GM18907 (cell line): ENCODE measurements at regions not wholly inside any gene's neighbourhood (a gene's known extent, or its start where the extent isn't known, plus 50 kb on each side); places are given as distances from the start of the nearest gene placed in this dataset.

Experiments used
- ATAC-seq: cut with Tn5 transposase; IDR thresholded peaks from one replicate; pipeline ENCODE4 v1.9.1; 2021; ENCODE audit warnings: mild to moderate bottlenecking, moderate library complexity; ENCODE audit not compliant: unreplicated experiment

DNA sequence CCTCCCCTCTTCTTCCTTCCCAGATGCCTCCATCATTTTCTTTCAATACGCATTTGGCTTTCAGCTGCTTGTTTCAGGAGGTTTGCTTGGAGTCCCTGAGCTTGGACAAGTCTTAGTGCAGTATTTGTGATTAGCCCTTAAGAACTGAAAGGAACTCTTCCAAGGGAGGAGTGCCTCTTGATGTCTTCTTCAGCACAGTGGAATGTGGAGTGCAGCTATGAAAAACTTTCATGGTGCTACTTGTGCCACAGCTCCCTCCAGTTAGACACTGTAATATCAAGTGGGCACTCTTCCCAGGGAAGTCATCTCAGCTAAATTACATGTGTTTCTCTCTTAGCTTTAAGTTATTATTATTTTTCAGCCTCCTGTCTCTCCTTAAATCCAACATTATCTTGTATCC, 173.1 kb downstream of the NECTIN3 start:
- no peak for ATAC-seq

DNA sequence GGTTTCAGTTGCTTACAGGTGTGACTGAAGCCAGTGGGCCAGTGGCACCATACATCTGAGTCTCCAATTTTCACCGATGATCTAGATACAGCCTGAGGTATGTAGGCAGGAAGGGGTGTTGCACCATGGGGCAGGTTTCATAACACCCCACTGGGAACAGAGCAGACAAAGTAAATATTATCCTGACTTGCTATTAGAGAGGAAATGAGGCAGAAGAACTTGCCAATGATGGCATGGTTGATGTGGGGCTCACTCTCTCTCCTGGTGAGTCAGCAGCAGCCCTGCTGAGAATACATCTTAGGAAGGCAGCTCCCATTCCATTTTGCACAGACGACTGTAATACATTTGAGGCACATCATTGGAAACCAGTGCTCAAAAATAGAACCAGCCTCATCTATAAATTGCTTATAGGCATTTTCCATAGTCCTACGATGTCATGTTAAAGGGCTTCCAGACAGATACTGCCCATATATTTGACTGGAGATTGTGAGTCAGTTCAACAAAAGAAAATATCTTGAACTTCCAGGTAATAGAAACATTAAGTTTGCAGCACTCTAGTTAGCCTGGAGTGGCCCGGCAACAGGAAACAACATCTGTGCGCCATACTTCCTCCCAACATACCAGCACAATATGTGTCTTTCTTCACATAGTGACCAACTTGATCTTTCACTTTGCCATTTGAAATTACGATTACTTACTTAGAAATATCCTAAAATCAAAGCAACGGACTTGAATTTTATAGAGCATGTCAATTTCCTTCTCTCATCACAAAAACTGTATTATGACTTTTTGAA, 175.5 kb downstream of the NECTIN3 start:
- ATAC-seq = no peak

DNA sequence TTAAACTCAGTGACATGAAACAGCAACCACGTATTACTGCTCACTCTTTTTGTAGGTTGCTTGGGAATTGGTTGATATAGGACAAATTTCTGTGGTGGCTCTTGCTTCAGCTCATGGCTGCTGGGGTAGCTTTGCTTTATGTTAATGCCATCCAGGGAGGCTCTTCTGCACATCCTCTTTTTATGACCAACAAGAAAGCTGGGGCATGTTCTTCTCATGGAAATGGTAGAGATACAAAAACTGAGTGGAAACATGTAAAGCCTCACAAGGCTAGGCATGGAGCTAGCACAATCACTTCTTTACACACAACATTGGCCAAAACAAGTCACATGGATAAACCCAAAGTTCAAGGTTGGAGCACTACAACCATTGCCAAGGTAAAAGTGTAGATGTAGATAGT, 176.8 kb downstream of the NECTIN3 start:
- ATAC-seq = no peak

DNA sequence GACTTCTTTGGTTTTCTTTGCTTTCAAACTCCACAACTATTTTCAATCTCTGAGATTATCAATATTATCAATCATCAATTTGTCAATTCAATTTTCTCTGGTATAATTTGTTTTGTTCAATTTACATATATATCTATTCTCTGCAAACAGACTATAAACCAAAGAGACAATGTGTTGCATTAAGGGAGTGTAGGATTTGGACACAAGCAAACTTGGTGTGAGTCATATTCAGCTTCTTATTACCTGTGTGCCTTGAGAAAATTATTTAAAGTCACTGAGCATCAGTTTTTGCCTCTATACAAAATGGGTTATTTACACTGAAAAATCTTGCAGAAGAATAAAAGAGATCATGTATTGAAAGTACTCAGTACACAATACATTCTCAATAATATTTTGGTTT, 177.8 kb downstream of the NECTIN3 start:
- no peak for ATAC-seq

DNA sequence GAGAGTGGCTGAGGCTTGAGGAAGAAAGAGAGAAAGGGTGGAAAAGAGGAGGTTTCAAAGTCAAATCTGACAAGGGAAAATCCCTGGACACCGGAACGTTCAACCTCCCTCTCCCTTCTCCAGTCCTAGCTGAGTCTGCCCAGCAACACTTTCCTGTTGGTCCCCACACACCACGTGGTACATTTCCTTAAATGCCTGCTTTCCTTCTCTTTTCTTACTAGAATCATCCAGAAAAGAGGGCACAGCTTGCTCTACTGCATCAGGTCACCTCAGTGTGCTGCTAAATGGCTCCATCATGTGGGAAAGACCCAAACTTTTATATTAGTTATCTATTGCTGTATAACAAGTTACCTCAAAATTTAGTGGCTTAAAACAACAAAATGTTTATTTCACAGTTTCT, 181.2 kb downstream of the NECTIN3 start:
- ATAC-seq = peak; percentile 59

DNA sequence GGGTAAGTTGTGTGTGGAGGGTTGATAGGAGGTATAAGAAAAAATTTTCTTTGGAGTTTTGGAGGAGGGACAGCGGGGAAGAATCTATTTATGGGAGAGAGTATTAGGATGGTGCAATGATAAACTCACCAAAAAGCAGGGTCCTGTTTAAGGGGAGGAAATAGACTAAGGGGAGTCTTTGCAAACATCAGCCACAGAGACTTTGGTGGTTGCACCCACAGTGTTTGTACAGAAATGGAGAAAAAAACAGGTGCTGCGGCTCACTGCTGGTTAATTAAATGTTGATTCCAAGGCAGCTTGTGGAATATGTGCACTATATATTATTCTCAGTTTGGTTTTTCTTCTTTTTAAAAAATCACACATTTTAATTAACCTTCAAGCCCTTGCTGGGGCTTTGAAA, 182.1 kb downstream of the NECTIN3 start:
- no peak for ATAC-seq

DNA sequence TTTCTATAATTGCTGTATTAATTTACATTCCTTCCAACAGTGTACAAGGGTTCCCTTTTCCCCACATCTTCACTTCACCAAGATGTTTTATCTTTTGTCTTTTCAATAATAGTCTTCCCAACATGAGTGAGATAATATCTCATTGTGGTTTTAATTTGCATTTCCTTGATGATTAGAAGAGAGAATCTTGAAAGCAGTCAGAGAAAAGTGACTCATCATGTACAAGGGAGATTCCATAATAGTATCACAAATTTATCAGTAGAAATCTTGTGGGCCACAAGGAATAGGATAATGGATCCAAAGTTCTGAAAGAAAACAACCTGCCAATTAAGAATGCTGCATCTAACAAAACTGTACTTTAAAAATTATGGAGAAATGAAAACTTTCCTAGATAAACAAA, 189.3 kb downstream of the NECTIN3 start:
- peak; percentile 71 for ATAC-seq

DNA sequence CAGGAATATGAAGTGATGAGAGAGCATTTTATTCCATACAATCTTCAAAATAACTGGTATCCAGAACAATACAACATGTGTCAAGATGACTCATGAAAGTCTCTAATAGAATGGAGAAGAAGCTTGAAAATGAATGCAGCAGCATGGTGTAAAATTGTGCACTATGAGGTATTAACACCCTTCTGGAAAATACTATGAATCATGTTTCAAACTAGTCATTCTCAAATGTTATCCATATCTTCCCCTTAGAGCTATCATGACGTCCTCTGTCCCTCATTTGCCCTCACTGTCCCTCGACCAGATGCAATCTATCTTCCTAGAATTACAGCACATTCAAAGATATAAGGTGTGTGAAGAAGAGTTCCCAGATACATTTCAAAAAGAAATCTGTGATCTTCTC, 198.2 kb downstream of the NECTIN3 start:
- no peak for ATAC-seq

DNA sequence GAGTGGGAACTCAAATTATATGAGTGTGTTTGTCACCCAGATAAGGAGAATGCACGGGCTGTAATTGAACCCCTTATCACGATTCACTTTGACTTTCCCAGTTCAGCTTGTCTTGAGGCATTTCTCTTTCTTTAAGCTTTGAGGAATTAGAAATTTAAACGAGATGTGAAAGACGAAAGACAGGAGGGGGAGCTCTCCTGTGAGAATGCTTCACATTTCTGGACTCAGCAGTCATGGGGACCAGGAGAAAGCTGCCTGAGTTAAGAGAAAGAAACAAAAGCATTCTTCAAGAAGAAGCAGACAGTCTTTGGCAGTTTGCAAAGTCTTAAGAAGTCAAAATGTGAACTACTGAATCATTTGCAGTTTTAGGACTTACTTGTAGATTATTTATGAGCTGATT, 205.6 kb downstream of the NECTIN3 start:
- no peak for ATAC-seq

DNA sequence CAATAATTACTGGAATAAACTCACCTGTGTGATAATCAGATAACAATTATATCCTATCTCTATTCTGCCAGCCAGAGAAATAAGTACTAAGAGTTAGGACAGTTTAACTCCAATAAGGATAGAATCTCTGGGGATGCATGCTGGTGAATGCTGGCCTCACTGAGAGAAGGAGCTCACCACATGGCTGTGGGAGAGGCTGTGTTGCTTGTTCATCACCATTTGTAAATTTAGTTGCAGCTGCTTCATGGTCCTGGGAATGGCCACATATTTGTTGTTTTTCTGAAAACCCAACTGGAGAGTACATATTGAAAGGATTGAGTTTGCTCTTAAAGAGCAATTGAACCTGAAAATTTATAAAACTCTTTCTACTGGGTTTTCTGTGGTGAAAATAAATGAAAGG, 207.3 kb downstream of the NECTIN3 start:
- ATAC-seq = no peak

DNA sequence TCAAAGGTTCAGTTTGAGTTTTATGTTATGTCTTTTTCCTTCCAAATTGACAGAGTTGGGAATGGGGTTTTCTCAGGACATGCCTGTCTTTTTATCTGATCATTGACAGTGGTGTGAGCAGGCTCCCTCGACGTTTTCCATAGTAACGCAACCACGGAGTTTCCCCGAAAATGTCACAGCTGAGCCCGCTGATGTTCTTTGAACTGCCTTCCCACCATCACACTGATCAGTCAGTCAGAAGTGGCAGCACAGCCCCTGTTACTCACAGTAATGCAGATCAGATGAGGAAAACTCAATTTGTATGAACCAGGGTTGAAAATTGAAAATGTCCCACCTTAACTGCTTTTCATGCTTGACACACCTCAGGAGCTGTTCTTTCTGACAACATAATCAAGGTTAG, 210.4 kb downstream of the NECTIN3 start:
- ATAC-seq = no peak

DNA sequence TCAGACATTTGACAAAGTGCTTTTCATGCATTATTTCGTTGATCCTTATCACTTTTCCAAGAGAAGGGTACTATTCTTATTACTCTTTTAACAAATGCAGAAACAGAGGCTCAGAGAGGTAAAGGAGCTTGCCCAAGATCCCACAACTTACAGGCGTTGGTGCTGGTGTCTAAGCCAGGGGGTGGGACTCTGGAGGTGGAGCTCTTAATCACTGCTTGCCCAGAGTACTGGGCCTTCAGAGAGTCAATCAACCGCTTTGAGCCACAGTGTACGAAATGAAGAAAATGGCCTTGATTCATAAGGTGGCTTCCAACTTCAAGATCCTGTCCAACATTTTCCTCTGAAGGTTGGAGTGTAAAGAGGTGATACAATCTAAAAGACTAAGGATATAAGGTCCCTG, 211.5 kb downstream of the NECTIN3 start:
- ATAC-seq = no peak

DNA sequence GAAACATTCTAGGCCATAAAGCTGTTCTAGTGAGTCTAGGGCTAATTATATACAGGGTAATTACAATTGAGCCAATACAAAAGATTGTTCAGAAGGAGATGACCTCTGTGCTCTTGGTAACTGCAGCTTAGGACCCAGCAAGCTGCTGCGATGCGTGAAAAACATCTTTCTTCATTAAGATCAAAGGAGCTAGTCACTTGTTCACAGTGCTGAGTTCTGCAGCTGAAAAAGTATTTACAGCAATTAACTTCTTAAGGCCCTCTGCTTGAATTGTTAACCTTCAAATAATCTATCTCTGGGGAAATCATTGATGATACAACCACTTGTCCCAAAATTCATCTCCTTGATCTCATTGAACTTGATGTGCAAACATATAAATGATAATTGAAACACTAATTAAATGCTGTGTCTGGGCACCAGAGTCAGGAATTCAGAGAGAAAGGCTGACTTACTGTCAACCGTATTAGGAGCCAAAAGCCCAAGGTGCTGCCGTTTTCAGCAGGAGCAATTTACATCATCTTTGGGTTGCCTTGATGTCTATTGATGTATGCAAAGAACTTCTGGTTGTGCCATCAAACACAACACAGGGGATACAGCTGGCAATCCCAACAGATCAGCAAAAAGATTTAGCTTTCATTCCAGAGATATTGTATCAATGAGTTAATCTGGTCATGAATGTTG, 213.0 kb downstream of the NECTIN3 start:
- no peak for ATAC-seq

DNA sequence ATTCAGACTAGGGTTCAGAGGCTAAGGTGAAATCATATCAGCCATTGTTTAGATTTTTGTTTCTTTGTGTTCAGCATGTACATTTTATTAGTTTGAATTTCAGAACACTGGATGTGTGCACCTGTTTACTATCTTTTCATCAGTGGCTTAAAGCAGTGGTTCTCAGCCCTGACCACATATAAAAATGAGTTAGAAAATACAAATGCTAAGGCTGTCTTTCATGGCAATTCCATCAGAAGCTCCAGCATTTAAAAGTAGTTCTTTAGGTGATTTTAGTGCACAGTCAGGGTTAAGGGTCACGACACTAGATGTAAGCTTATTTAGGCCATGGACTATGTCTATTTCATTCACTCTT, 213.5 kb downstream of the NECTIN3 start:
- ATAC-seq = no peak

DNA sequence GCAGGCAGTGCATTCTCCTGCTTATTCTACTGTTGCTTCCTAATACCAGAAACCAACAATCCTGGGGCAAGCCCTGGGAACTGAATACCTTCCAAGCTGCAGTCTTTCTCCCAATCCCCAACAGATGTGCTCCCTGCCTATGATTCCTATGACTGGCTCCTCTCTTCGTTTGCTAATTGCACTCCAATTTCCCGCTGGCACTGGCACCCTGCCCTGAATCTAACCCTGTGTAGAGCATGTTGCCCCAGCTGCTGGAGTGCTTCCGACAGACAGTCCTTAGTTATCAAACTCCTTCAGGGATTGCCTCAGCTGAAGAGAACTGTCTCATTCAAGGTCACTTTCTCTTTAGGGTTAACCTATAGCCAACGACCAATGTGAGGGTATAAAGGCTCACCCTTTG, 214.1 kb downstream of the NECTIN3 start:
- ATAC-seq = no peak

DNA sequence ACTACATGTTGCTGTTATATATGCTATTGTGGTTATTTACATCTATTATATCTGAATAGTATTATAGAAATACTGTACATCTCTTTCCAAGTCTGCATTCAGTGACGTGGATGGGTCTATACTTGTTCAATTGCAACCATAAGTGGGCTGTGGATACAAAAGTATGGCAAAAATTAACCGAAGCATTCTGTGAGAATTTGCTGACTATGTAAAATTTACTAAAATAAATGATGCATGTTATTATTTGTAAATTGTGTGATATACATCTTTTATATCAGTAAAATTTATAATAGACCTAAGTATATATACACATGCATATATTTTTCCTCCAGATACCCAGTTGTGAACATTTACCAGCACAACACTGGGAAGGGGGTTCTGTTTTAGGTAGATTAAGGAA, 215.1 kb downstream of the NECTIN3 start:
- no peak for ATAC-seq

DNA sequence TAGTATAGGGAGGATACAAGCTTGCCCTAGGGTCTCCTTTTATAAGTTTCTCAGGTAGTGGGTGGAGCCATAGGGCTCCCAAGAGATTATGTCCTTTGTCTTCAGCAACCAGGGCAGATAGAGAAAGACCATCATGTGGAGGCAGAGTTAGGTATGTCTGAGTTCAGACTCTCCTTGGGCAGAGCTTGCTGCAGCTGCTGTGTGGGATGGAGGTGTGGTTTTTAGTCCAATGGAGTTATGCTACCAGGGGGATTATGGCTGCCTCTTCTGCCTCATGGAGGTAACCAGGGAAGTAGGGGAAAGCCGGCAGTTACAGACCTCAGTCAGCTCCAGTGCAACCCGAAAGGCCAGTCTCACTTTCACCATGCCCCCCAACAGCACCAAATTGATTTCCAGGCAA, 220.5 kb downstream of the NECTIN3 start:
- ATAC-seq = no peak

DNA sequence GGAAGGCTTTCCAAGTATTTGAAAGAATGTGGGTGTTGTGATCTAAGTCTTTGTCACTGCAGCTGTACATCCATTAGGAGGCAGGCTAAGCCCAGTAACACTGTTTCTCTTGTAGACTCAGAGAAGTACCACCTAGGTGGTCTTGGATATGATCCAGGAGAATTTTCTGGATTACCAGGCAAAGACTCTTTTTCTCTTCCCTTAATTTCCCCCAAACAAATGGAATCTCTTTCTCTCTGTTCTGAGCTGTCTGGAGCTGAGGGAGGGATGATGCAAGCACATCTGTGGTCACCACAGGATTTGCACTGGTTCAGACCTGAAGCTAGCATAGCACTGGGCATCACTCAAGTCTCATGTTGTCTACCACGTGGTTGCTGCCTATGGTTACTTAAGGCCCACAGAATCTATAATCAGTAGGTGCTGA, 227.6 kb downstream of the NECTIN3 start:
- no peak for ATAC-seq

DNA sequence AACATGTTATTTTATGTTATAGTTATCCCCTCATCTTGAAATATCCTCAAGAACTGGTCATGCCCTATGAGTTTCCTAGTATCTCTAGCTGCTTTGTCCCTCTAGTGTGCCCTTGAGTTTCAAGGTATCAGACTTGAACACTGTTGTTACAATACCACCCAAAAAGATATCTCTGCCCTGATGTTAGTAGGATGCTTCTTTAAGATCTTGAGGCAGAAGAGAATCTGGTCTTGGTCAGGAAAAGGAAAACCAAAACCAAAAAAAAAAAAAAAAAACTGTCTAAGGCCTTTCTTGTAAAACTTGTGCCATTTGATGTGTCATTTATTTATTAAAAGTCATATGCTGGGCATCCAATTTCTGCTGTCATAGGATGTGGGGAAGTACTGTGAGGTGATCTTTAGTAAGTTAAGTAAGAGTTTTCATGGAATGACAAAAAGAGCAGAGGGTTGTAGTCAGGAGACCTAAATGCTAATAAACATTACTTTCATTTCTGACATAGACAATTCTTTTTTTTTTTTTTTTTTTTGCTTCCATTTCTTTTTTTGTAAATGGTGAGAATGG, 229.7 kb downstream of the NECTIN3 start:
- no peak for ATAC-seq

DNA sequence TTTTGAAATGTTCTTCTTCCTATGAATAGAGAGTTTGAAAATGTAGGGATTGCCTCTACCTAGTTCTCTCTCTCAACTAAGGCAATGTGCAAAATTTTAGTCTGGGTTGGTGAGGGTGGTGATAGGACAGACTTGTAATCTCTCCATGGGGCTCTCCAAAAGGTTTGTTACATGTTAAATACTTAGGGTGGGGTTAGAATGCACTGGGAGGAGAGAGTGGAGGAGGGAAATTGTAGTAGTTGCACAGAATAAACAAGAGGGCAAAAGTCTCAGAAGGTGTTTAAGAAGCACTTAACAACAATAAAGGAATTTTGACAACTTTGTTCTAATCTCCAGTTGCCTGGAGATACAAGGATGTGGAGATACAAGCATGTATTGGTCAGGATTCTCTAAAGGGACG, 230.4 kb downstream of the NECTIN3 start:
- no peak for ATAC-seq

DNA sequence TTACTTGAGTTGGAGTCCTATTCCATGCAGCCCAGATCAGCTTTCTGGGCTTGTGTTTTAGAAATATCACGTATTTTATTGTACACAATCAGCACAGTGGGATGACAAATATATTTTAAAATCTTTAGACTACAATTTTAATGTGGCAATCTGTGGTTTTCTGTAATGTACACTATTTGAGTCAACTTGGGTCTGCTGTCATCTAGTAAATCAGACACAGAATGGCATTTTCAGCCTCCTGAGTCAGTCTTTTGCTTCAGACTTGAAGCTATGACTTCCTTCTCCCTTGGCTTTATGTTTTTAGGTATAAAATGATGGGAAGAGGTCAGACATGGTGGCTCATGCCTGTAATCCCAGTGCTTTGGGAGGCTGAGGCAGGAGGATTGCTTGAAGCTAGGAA, 232.1 kb downstream of the NECTIN3 start:
- ATAC-seq = no peak

DNA sequence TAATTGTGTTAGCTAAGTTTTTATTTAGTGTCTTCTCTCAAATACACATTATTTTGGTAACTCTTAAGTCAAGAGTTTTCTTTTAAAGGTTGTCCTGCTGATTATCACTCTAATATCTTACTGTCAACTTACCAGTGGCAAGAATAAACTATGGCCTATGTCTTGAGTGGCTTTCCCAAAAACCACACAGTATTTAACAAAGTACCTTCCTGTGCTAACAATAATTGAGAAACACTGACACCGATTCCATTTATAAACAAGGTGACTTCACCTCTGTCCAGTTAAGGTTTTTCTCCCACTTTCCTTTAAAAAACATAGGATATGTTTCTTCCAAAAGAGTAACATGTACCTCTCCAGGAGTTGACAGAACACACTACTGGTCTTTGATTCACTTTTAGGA, 234.3 kb upstream of the CD96 start:
- ATAC-seq = no peak
